Esophagus muscularis mucosa (tissue), 3 donors: ENCODE measurements at regions not wholly inside any gene's neighbourhood (a gene's known extent, or its start where the extent isn't known, plus 50 kb on each side); places are given as distances from the start of the nearest gene placed in this dataset.

Experiments used
- CTCF ChIP-seq, 3 experiments: fragments of 200-600 bp in 2 of 3; fragments of 450-650 bp in 1 of 3; sonication (generic) in 2 of 3; IDR thresholded peaks; one replicate each; pipeline ENCODE4 v1.5.1; 2017 to 2019; ENCODE audit warnings: antibody characterized with exemption in 3 of 3, mild to moderate bottlenecking in 2 of 3, moderate library complexity in 1 of 3
- POLR2A ChIP-seq: fragments of 450-650 bp; IDR thresholded peaks from one replicate; pipeline ENCODE4 v1.6.1; 2017; ENCODE audit warnings: antibody characterized with exemption, moderate library complexity, mild to moderate bottlenecking, low read depth
- POLR2AphosphoS5 ChIP-seq, 2 donors: sonication (generic); formaldehyde crosslinking; IDR thresholded peaks; one replicate each; pipeline ENCODE4 v1.6.1; 2017; ENCODE audit warnings: antibody characterized with exemption in 2 of 2

- TF ChIP-seq POLR2AphosphoS5 (IDR thresholded peaks at IDR 0.05) = no peak
- TF ChIP-seq POLR2A = no peak
- TF ChIP-seq CTCF (IDR thresholded peaks at IDR 0.05) = no peak
Measured at GRCh38 chr11:97332271-97332670, 942.5 kb downstream of the JRKL start.
